Thyroid gland (tissue), 4 donors: ENCODE measurements at regions not wholly inside any gene's neighbourhood (a gene's known extent, or its start where the extent isn't known, plus 50 kb on each side); places are given as distances from the start of the nearest gene placed in this dataset.

Experiments
- DNase-seq, 2 donors: peaks; one replicate each; pipeline ENCODE4 v3.0.0-alpha.2; 2019
- H3K27ac ChIP-seq, 3 donors: fragments of 200-600 bp; sonication (generic); 1 replicate in 2 of 3; 2 replicates in 1 of 3; pipeline ENCODE4 v1.5.1; 2016 to 2019; ENCODE audit warnings: mild to moderate bottlenecking in 1 of 3, moderate library complexity in 1 of 3
- H3K27me3 ChIP-seq: fragments of 200-600 bp; sonication (generic); one replicate; pipeline ENCODE4 v1.5.1; 2019
- H3K36me3 ChIP-seq, 2 donors: fragments of 200-600 bp; sonication (generic); one replicate each; pipeline ENCODE4 v1.5.1; 2016 to 2019
- H3K4me1 ChIP-seq, 2 donors: fragments of 200-600 bp; sonication (generic); one replicate each; pipeline ENCODE4 v1.5.1; 2017 to 2019
- H3K4me3 ChIP-seq, 3 donors: fragments of 200-600 bp; sonication (generic); replicated peaks in 1 of 3; 1 replicate in 2 of 3; 2 replicates in 1 of 3; pipeline ENCODE4 v1.5.1; 2016; ENCODE audit warnings: mild to moderate bottlenecking in 1 of 3
- H3K9me3 ChIP-seq: fragments of 200-600 bp; sonication (generic); one replicate; pipeline ENCODE4 v1.5.1; 2017
- CTCF ChIP-seq, 6 experiments: fragments of 200-600 bp in 3 of 6; fragments of 450-650 bp in 3 of 6; sonication (generic) in 3 of 6; IDR thresholded peaks; one replicate each; pipeline ENCODE4 v1.5.1; 2016 to 2019; ENCODE audit warnings: antibody characterized with exemption in 6 of 6, mild to moderate bottlenecking in 2 of 6, inconsistent platforms in 1 of 6, moderate library complexity in 1 of 6
- POLR2A ChIP-seq, 2 donors: fragments of 450-650 bp; IDR thresholded peaks; one replicate each; pipeline ENCODE4 v1.6.1; 2017; ENCODE audit warnings: antibody characterized with exemption in 2 of 2, mild to moderate bottlenecking in 2 of 2, moderate library complexity in 1 of 2
- WGBS, 2 donors: methylation state at CpG; one replicate each; pipeline ENCODE4 v1.1.5; 2017; 5-methylcytosine and 5-hydroxymethylcytosine counted together
- intact Hi-C: fragments of 100-400 bp; cut with DNase I; formaldehyde crosslinking; loops from one replicate; pipeline ENCODE4 v1.15.1; 2023

GRCh38 chr15:95227235-95227634 is 995.9 kb downstream of the MCTP2 start:
- WGBS, 2 donors = 68 to 88% methylated on average over 3 of the region's 3 CpGs
- H3K27me3 ChIP-seq = no peaks in the 10 kb centered on the region
- intact Hi-C loops = no loop called here

GRCh38 chr15:95228856-95229555 is 997.6 kb downstream of the MCTP2 start:
- 91 to 96% methylated on average over 3 of the region's 3 CpGs for WGBS, 2 donors
- intact Hi-C loops = no loop called here
- Histone ChIP-seq H3K9me3 (no peaks in the 10 kb centered on the region), H3K27ac (no peak overlapping the region), H3K4me3 (no peak overlapping the region), H3K27me3 (no peaks in the 10 kb centered on the region), H3K4me1 (no peaks in the 10 kb centered on the region), H3K36me3 (no peaks in the 10 kb centered on the region)
- TF ChIP-seq CTCF (IDR thresholded peaks at IDR 0.05) (no peak), POLR2A (IDR thresholded peaks at IDR 0.05) (no peak)
- no peak for DNase-seq

More at GRCh38 chr15:95227235-95227634, 995.9 kb downstream of the MCTP2 start:
- Histone ChIP-seq H3K27ac (no peak overlapping the region), H3K36me3 (no peaks in the 10 kb centered on the region), H3K4me1 (no peaks in the 10 kb centered on the region), H3K9me3 (no peaks in the 10 kb centered on the region), H3K4me3 (no peak overlapping the region)
- TF ChIP-seq POLR2A (IDR thresholded peaks at IDR 0.05) (no peak), CTCF (IDR thresholded peaks at IDR 0.05) (no peak)
- no peak for DNase-seq

- 77 to 80% methylated on average over 1 of the region's 1 CpG for WGBS, 2 donors
- Histone ChIP-seq H3K27me3 (no peaks in the 10 kb centered on the region), H3K36me3 (no peaks in the 10 kb centered on the region), H3K9me3 (no peaks in the 10 kb centered on the region), H3K27ac (no peak overlapping the region), H3K4me3 (no peak overlapping the region), H3K4me1 (no peaks in the 10 kb centered on the region)
- intact Hi-C loops = no loop called here
- no peak for DNase-seq
- TF ChIP-seq CTCF (IDR thresholded peaks at IDR 0.05) = no peak
- no peak for TF ChIP-seq POLR2A (IDR thresholded peaks at IDR 0.05)
Measured at GRCh38 chr15:95235033-95235432, 1003.7 kb downstream of the MCTP2 start.

GRCh38 chr15:95247071-95247984 is 1016.0 kb downstream of the MCTP2 start:
- no peak for DNase-seq
- no peaks in the 10 kb centered on the region for H3K36me3 ChIP-seq
- no peaks in the 10 kb centered on the region for H3K4me1 ChIP-seq
- no peak overlapping the region for H3K4me3 ChIP-seq
- H3K27ac ChIP-seq = no peak overlapping the region
- WGBS, 2 donors = 90 to 94% methylated on average over 12 of the region's 12 CpGs
- intact Hi-C loops = no loop called here
- no peaks in the 10 kb centered on the region for H3K27me3 ChIP-seq
- no peaks in the 10 kb centered on the region for H3K9me3 ChIP-seq
- TF ChIP-seq CTCF (IDR thresholded peaks at IDR 0.05) (no peak), POLR2A (IDR thresholded peaks at IDR 0.05) (no peak)

- H3K9me3 ChIP-seq = no peaks in the 10 kb centered on the region
- no peak overlapping the region for H3K27ac ChIP-seq
- TF ChIP-seq POLR2A (IDR thresholded peaks at IDR 0.05) (no peak), CTCF (IDR thresholded peaks at IDR 0.05) (no peak)
- H3K4me1 ChIP-seq = no peaks in the 10 kb centered on the region
- no peak for DNase-seq
- H3K4me3 ChIP-seq = no peak overlapping the region
- intact Hi-C loops = no loop called here
- no peaks in the 10 kb centered on the region for H3K27me3 ChIP-seq
- H3K36me3 ChIP-seq = no peaks in the 10 kb centered on the region
- WGBS, 2 donors = 56 to 59% methylated on average over 4 of the region's 4 CpGs
Measured at GRCh38 chr15:95249524-95249923, 1018.2 kb downstream of the MCTP2 start.
